H1 (cell line): ENCODE measurements at regions not wholly inside any gene's neighbourhood (a gene's known extent, or its start where the extent isn't known, plus 50 kb on each side); places are given as distances from the start of the nearest gene placed in this dataset.

ENCODE experiments used
- CTCF ChIA-PET: fragments of 300-600 bp; sonication (Branson Sonifier 250); formaldehyde crosslinking; loops from one replicate; lab custom pipeline; 2021; ENCODE audit not compliant: partially characterized antibody; lab: Charles Lee
- POLR2A ChIA-PET: fragments of 300-600 bp; sonication (Branson Sonifier 250); formaldehyde crosslinking; loops from one replicate; lab custom pipeline; 2021; ENCODE audit warnings: inconsistent platforms; ENCODE audit not compliant: partially characterized antibody; lab: Charles Lee
- DNase-seq, 2 experiments: peaks; one replicate each; pipeline versions ENCODE4 v3.0.0 to v3.0.0-alpha.2; 2010 to 2022; ENCODE audit warnings: low spot score in 2 of 2, low read depth in 1 of 2, mixed read lengths in 1 of 2
- FAIRE-seq: peaks from 2 replicates; lab custom pipeline; 2011; peaks lifted over from hg19 to GRCh38; lab: Jason Lieb, UNC
- H2AFZ ChIP-seq: 2 replicates; pipeline ENCODE4 v1.8.1; 2012; ENCODE audit warnings: low read length, inconsistent platforms
- H2AK5ac ChIP-seq: 2 replicates; pipeline ENCODE4 v1.6.1; 2013; ENCODE audit warnings: low read depth, low read length
- H2BK120ac ChIP-seq: replicated peaks from 2 replicates; pipeline ENCODE3; 2013; ENCODE audit warnings: low read depth, low read length, inconsistent platforms
- H2BK12ac ChIP-seq: 2 replicates; pipeline ENCODE4 v1.6.1; 2013; ENCODE audit warnings: low read depth, low read length
- H2BK15ac ChIP-seq: 2 replicates; pipeline ENCODE4 v1.6.1; 2013; ENCODE audit warnings: low read length
- H2BK20ac ChIP-seq: 2 replicates; pipeline ENCODE4 v1.6.1; 2013; ENCODE audit warnings: low read length
- H2BK5ac ChIP-seq: 2 replicates; pipeline ENCODE4 v1.6.1; 2013; ENCODE audit warnings: low read depth, low read length
- H3K14ac ChIP-seq: 2 replicates; pipeline ENCODE4 v1.6.1; 2013; ENCODE audit warnings: inconsistent platforms; ENCODE audit not compliant: insufficient read length
- H3K18ac ChIP-seq: 2 replicates; pipeline ENCODE4 v1.6.1; 2013; ENCODE audit warnings: low read length; ENCODE audit errors: extremely low read depth
- H3K23ac ChIP-seq: 2 replicates; pipeline ENCODE4 v1.6.1; 2013; ENCODE audit warnings: inconsistent platforms; ENCODE audit not compliant: insufficient read length
- H3K23me2 ChIP-seq: 2 replicates; pipeline ENCODE4 v1.6.1; 2013; ENCODE audit warnings: low read depth, low read length
- H3K27ac ChIP-seq: 2 replicates; pipeline ENCODE4 v1.6.1; 2011; ENCODE audit warnings: low read depth, low read length, inconsistent platforms
- H3K27me3 ChIP-seq, 4 experiments: replicated peaks in 1 of 4; 1 replicate in 1 of 4; 2 replicates in 3 of 4; pipeline versions ENCODE4 v1.6.1 to v1.8.1; 2011 to 2013; ENCODE audit warnings: low read length in 3 of 4, mild to moderate bottlenecking in 3 of 4, inconsistent platforms in 2 of 4, mixed read lengths in 2 of 4, moderate library complexity in 1 of 4; ENCODE audit not compliant: control insufficient read depth in 3 of 4, insufficient read depth in 3 of 4; ENCODE audit errors: extremely low read depth in 1 of 4
- H3K36me3 ChIP-seq, 4 experiments: 2 replicates each; pipeline versions ENCODE4 v1.6.1 to v1.8.1; 2011 to 2013; ENCODE audit warnings: mild to moderate bottlenecking in 4 of 4, low read length in 3 of 4, moderate library complexity in 2 of 4, control low read depth in 1 of 4, inconsistent platforms in 1 of 4; ENCODE audit not compliant: insufficient read depth in 4 of 4, control insufficient read depth in 2 of 4
- H3K4ac ChIP-seq: replicated peaks from 2 replicates; pipeline ENCODE3; 2013; ENCODE audit warnings: low read length, low read depth, mixed read lengths, inconsistent platforms; ENCODE audit not compliant: insufficient read length
- H3K4me1 ChIP-seq, 4 experiments: replicated peaks in 1 of 4; 1 replicate in 1 of 4; 2 replicates in 3 of 4; pipeline versions ENCODE4 v1.6.1 to v1.8.1; 2011 to 2013; ENCODE audit warnings: low read length in 3 of 4, inconsistent platforms in 2 of 4, mixed read lengths in 1 of 4; ENCODE audit not compliant: insufficient read depth in 4 of 4, control insufficient read depth in 3 of 4
- H3K4me2 ChIP-seq, 2 experiments: 2 replicates each; pipeline versions ENCODE4 v1.6.1 to v1.8.1; 2011 to 2013; ENCODE audit warnings: low read depth in 2 of 2, low read length in 2 of 2, control low read depth in 1 of 2, inconsistent platforms in 1 of 2, mild to moderate bottlenecking in 1 of 2; ENCODE audit not compliant: insufficient read depth in 1 of 2
- H3K4me3 ChIP-seq, 4 experiments: fragments of 200-600, 300-600 bp in 1 of 4; sonication (generic), shearing (Covaris generic), sonication (Bioruptor Twin) in 1 of 4; 2 replicates each; pipeline versions ENCODE4 v1.5.1 to v1.8.1; 2011 to 2016; ENCODE audit warnings: low read length in 4 of 4, low read depth in 3 of 4, control low read depth in 2 of 4, inconsistent platforms in 2 of 4, mild to moderate bottlenecking in 2 of 4, mixed read lengths in 1 of 4, moderate library complexity in 1 of 4; ENCODE audit not compliant: insufficient read depth in 2 of 4; ENCODE audit errors: extremely low read depth in 1 of 4
- H3K56ac ChIP-seq: replicated peaks from 2 replicates; pipeline ENCODE3; 2013; ENCODE audit warnings: low read depth, mild to moderate bottlenecking, mixed read lengths, low read length, inconsistent platforms; ENCODE audit not compliant: insufficient read length
- H3K79me1 ChIP-seq: 2 replicates; pipeline ENCODE4 v1.6.1; 2013; ENCODE audit warnings: low read depth, low read length, control low read depth
- H3K79me2 ChIP-seq, 2 experiments: 2 replicates each; pipeline versions ENCODE4 v1.6.1 to v1.8.1; 2012 to 2013; ENCODE audit warnings: low read length in 2 of 2, mild to moderate bottlenecking in 2 of 2, inconsistent platforms in 1 of 2; ENCODE audit not compliant: insufficient read depth in 2 of 2, control insufficient read depth in 1 of 2
- H3K9ac ChIP-seq, 4 experiments: replicated peaks in 1 of 4; 1 replicate in 1 of 4; 2 replicates in 3 of 4; pipeline versions ENCODE4 v1.6.1 to v1.8.1; 2011 to 2013; ENCODE audit warnings: low read depth in 3 of 4, low read length in 3 of 4, control low read depth in 2 of 4, mild to moderate bottlenecking in 2 of 4, moderate library complexity in 2 of 4, inconsistent platforms in 1 of 4; ENCODE audit errors: extremely low read depth in 1 of 4
- H3K9me3 ChIP-seq, 2 experiments: 2 replicates each; pipeline versions ENCODE4 v1.6.1 to v1.8.1; 2012 to 2013; ENCODE audit warnings: mild to moderate bottlenecking in 2 of 2, moderate library complexity in 2 of 2, control low read depth in 1 of 2, inconsistent platforms in 1 of 2, low read depth in 1 of 2, low read length in 1 of 2, mixed read lengths in 1 of 2; ENCODE audit not compliant: insufficient read depth in 2 of 2
- H4K20me1 ChIP-seq, 2 experiments: replicated peaks in 1 of 2; 2 replicates each; pipeline versions ENCODE3 to v1.8.1; 2011 to 2013; ENCODE audit warnings: inconsistent platforms in 2 of 2, low read length in 2 of 2, mild to moderate bottlenecking in 1 of 2; ENCODE audit not compliant: insufficient read depth in 2 of 2, control insufficient read depth in 1 of 2
- H4K5ac ChIP-seq: 2 replicates; pipeline ENCODE4 v1.6.1; 2013; ENCODE audit warnings: low read length, low read depth, mixed read lengths, inconsistent platforms; ENCODE audit not compliant: insufficient read length
- H4K8ac ChIP-seq: 2 replicates; pipeline ENCODE4 v1.8.0; 2013; ENCODE audit warnings: mild to moderate bottlenecking, moderate library complexity, low read length, inconsistent platforms; ENCODE audit not compliant: insufficient read depth; ENCODE audit errors: extremely low read depth
- H4K91ac ChIP-seq: replicated peaks from 2 replicates; pipeline ENCODE3; 2013; ENCODE audit warnings: low read length, mixed read lengths, inconsistent platforms; ENCODE audit not compliant: insufficient read length
- BCL11A ChIP-seq, 2 experiments: IDR thresholded peaks; one replicate each; pipeline ENCODE4 v1.6.1; 2011; ENCODE audit warnings: low read depth in 2 of 2, low read length in 2 of 2, mild to moderate bottlenecking in 2 of 2
- EP300 ChIP-seq, 2 experiments: IDR thresholded peaks; 1 replicate in 1 of 2; 2 replicates in 1 of 2; pipeline ENCODE4 v1.6.1; 2011 to 2012; ENCODE audit warnings: low read depth in 2 of 2, low read length in 2 of 2, mild to moderate bottlenecking in 2 of 2, borderline replicate concordance in 1 of 2, inconsistent platforms in 1 of 2, moderate library complexity in 1 of 2
- FOSL1 ChIP-seq: IDR thresholded peaks from 2 replicates; pipeline ENCODE4 v1.6.1; 2011; ENCODE audit warnings: mild to moderate bottlenecking, low read depth, low read length, moderate library complexity; ENCODE audit not compliant: insufficient read depth
- GABPA ChIP-seq: IDR thresholded peaks from 2 replicates; pipeline ENCODE4 v1.6.1; 2011; ENCODE audit warnings: mild to moderate bottlenecking, low read length, moderate library complexity, borderline replicate concordance; ENCODE audit not compliant: insufficient read depth
- HDAC2 ChIP-seq, 2 experiments: fragments of 300-600 bp in 1 of 2; sonication (generic) in 1 of 2; IDR thresholded peaks; 2 replicates each; pipeline ENCODE4 v1.6.1; 2011 to 2012; ENCODE audit warnings: low read depth in 2 of 2, low read length in 2 of 2, mild to moderate bottlenecking in 2 of 2, moderate library complexity in 2 of 2, borderline replicate concordance in 1 of 2, inconsistent platforms in 1 of 2
- JUND ChIP-seq: IDR thresholded peaks from 2 replicates; pipeline ENCODE4 v1.6.1; 2011; ENCODE audit warnings: mild to moderate bottlenecking, improper control_type of control experiment, low read length
- KDM1A ChIP-seq: fragments of 200-600, 300-600 bp; sonication (generic); IDR thresholded peaks from 2 replicates; pipeline ENCODE4 v1.7.1; 2016; ENCODE audit warnings: mild to moderate bottlenecking, low read length, borderline replicate concordance
- MAFK ChIP-seq: IDR thresholded peaks from 2 replicates; pipeline ENCODE4 v1.6.1; 2012; ENCODE audit warnings: low read depth, mild to moderate bottlenecking, improper control_type of control experiment, low read length
- PHF8 ChIP-seq: fragments of 200-600 bp; sonication (generic); conservative IDR thresholded peaks from 2 replicates; pipeline ENCODE4 v1.7.1; 2012; ENCODE audit warnings: low read depth, mild to moderate bottlenecking, inconsistent platforms, low read length, moderate library complexity
- SIRT6 ChIP-seq: IDR thresholded peaks from one replicate; pipeline ENCODE4 v1.7.1; 2012; ENCODE audit warnings: low read length, inconsistent platforms
- TAF7 ChIP-seq: optimal IDR thresholded peaks from 2 replicates; pipeline ENCODE3; 2011; ENCODE audit warnings: low read depth, mild to moderate bottlenecking, inconsistent platforms, low read length, moderate library complexity, borderline replicate concordance

DNA sequence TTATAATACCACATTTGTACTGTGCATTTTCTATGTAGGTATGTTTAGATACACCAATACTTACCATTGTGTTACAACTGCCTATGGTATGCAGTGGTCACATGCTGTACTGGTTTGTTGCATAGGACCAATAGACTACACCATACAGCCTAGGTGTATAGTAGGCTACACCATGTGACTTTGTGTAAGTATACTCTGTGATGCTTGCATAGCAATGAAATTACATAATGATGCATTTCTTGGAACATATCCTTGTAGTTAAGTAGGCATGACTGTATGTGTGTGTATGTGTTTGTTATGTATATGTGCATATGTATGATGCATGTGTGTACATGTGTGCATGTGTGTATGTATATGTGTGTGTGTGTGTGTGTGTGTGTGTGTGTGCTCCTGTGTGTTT is 157.6 kb downstream of the TDRD15 start:
- Histone ChIP-seq H3K9ac (no peak overlapping the region), H4K8ac (no peak overlapping the region), H3K23ac (no peak overlapping the region), H3K4me1 (no peaks in the 10 kb centered on the region), H2BK120ac (no peak overlapping the region), H3K14ac (no peak overlapping the region), H4K5ac (no peak overlapping the region), H2BK12ac (no peak overlapping the region), H2AK5ac (no peak overlapping the region), H3K23me2 (no peaks in the 10 kb centered on the region), H3K79me1 (no peaks in the 10 kb centered on the region), H2BK5ac (no peak overlapping the region), H3K4me2 (no peak overlapping the region), H3K36me3 (no peaks in the 10 kb centered on the region), H3K4me3 (no peak overlapping the region), H3K56ac (no peak overlapping the region), H3K79me2 (no peaks in the 10 kb centered on the region), H3K18ac (no peak overlapping the region), H3K4ac (no peak overlapping the region), H3K9me3 (no peaks in the 10 kb centered on the region), H3K27me3 (no peaks in the 10 kb centered on the region), H2AFZ (no peak overlapping the region), H2BK15ac (no peak overlapping the region), H3K27ac (no peak overlapping the region), H4K20me1 (no peaks in the 10 kb centered on the region), H4K91ac (no peak overlapping the region), H2BK20ac (no peak overlapping the region)
- CTCF ChIA-PET = interaction anchor here (1.0 to 1.4 kb wide), 2 partner anchors 28 to 45 kb away, joined by 3 read pairs; no protein-coding TSS in a partner anchor
- no peak for DNase-seq
- TF ChIP-seq JUND = no peak
- TF ChIP-seq PHF8 = no peak
- TF ChIP-seq MAFK = no peak
- no peak for TF ChIP-seq EP300 (IDR thresholded peaks at IDR 0.05; ENCODE audit: borderline replicate concordance in 1 of 2, low read depth in 2 of 2, low read length in 2 of 2)
- no peak for TF ChIP-seq KDM1A
- no peak for TF ChIP-seq GABPA
- no peak for TF ChIP-seq FOSL1
- no peak for TF ChIP-seq TAF7
- no peak for TF ChIP-seq HDAC2 (IDR thresholded peaks at IDR 0.05; ENCODE audit: borderline replicate concordance in 1 of 2, low read depth in 2 of 2, low read length in 2 of 2)
- no peak for TF ChIP-seq SIRT6
- TF ChIP-seq BCL11A (IDR thresholded peaks at IDR 0.05; ENCODE audit: low read depth in 2 of 2, low read length in 2 of 2) = no peak
- POLR2A ChIA-PET = no interaction called here
- no peak for FAIRE-seq
